GM12872 (cell line): ENCODE measurements at regions not wholly inside any gene's neighbourhood (a gene's known extent, or its start where the extent isn't known, plus 50 kb on each side); places are given as distances from the start of the nearest gene placed in this dataset.

ENCODE experiments used
- CTCF ChIP-seq: IDR thresholded peaks from 3 replicates; pipeline ENCODE4 v1.5.1; 2011; ENCODE audit warnings: low read depth, mild to moderate bottlenecking, low read length, moderate library complexity; ENCODE audit not compliant: insufficient read depth

GRCh38 chr3:194792368-194792767 is 106.7 kb downstream of the FAM43A start:
- no peak for TF ChIP-seq CTCF

- no peak for TF ChIP-seq CTCF
Measured at GRCh38 chr3:194797555-194798250, 112.0 kb downstream of the FAM43A start.

- TF ChIP-seq CTCF = no peak
Measured at GRCh38 chr3:194798486-194798885, 112.8 kb downstream of the FAM43A start.

GRCh38 chr3:194800002-194800401 is 114.3 kb downstream of the FAM43A start:
- TF ChIP-seq CTCF = no peak

GRCh38 chr3:194801461-194802432 is 116.1 kb downstream of the FAM43A start:
- no peak for TF ChIP-seq CTCF

GRCh38 chr3:194804796-194805195 is 119.1 kb downstream of the FAM43A start:
- no peak for TF ChIP-seq CTCF

- no peak for TF ChIP-seq CTCF
Measured at GRCh38 chr3:194805546-194805945, 119.9 kb downstream of the FAM43A start.
